ENCODE measurements at regions not wholly inside any gene's neighbourhood (a gene's known extent, or its start where the extent isn't known, plus 50 kb on each side); places are given as distances from the start of the nearest gene placed in this dataset.
"Not testable (repeated sequence)": the region's sequence is repeated elsewhere in the genome, so short reads cannot be mapped to it uniquely, and the experiment has no call there.

DNA sequence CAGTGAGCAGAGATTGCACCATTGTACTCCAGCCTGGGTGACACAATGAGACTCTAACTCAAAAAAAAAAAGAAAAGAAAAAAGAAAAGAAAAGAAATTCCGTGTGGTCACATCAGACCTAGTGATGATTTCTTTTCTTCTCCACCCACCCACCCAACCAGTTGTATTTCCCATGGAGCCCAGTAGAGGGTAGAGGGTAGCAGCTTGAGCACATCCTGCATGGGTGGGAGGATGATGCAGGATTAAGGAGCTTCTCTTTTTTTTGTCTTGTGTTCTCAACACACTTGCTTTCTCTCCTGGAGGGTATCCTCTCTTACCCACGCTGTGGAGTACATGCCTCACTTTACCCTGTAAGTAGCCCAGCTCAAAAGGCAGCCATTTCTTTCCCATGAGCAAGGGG is 118.6 kb upstream of the CARD11 start:
- no peak overlapping the region for H3K4me2 ChIP-seq (ENCODE audit: low read length)
- no peaks in the 10 kb centered on the region for H4K20me1 ChIP-seq (ENCODE audit: insufficient read depth, low read length)
- no peak overlapping the region for H3K9ac ChIP-seq (ENCODE audit: low read length)
- H3K79me2 ChIP-seq (ENCODE audit: low read length), result no peaks in the 10 kb centered on the region
- no peaks in the 10 kb centered on the region for H3K9me3 ChIP-seq (ENCODE audit: insufficient read depth, low read length)
- TF ChIP-seq, protein P1, sequence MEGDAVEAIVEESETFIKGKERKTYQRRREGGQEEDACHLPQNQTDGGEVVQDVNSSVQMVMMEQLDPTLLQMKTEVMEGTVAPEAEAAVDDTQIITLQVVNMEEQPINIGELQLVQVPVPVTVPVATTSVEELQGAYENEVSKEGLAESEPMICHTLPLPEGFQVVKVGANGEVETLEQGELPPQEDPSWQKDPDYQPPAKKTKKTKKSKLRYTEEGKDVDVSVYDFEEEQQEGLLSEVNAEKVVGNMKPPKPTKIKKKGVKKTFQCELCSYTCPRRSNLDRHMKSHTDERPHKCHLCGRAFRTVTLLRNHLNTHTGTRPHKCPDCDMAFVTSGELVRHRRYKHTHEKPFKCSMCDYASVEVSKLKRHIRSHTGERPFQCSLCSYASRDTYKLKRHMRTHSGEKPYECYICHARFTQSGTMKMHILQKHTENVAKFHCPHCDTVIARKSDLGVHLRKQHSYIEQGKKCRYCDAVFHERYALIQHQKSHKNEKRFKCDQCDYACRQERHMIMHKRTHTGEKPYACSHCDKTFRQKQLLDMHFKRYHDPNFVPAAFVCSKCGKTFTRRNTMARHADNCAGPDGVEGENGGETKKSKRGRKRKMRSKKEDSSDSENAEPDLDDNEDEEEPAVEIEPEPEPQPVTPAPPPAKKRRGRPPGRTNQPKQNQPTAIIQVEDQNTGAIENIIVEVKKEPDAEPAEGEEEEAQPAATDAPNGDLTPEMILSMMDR (IDR thresholded peaks at IDR 0.05; ENCODE audit: low read depth, low read length), result no peak
- TF ChIP-seq EZH2phosphoT487 (IDR thresholded peaks at IDR 0.05; ENCODE audit: low read depth), result no peak
- no peak overlapping the region for H3K4me3 ChIP-seq (ENCODE audit: low read length)
- H3K27ac ChIP-seq (ENCODE audit: low read length), result no peak overlapping the region
- no peak overlapping the region for H2AFZ ChIP-seq (ENCODE audit: low read depth, low read length)
- H3K27me3 ChIP-seq (ENCODE audit: low read depth, low read length), result no peaks in the 10 kb centered on the region
- no peaks in the 10 kb centered on the region for H3K4me1 ChIP-seq (ENCODE audit: low read length)
- no peaks in the 10 kb centered on the region for H3K36me3 ChIP-seq (replicated peaks; ENCODE audit: low read depth, low read length)

DNA sequence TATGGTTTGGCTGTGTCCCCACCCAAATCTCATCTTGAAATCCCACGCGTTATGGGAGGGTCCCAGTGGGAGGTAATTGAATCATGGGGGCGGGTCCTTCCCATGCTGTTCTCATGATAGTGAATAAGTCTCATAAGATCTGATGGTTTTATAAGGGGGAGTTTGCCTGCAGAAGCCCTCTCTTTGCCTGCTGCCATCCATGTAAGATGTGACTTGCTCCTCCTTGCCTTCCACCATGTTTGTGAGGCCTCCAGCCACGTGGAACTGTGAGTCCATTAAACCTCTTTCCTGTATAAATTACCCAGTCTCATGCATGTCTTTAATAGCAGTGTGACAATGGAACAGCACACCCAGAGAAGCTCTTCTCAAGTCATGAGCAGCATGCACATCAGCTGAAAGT is 119.1 kb upstream of the CARD11 start:
- H3K27me3 ChIP-seq (ENCODE audit: low read depth, low read length); H4K20me1 ChIP-seq (ENCODE audit: insufficient read depth, low read length); H3K4me3 ChIP-seq (ENCODE audit: low read length); H3K27ac ChIP-seq (ENCODE audit: low read length); H3K36me3 ChIP-seq (replicated peaks; ENCODE audit: low read depth, low read length); H3K9me3 ChIP-seq (ENCODE audit: insufficient read depth, low read length); H3K79me2 ChIP-seq (ENCODE audit: low read length); H3K4me2 ChIP-seq (ENCODE audit: low read length); H3K4me1 ChIP-seq (ENCODE audit: low read length); H2AFZ ChIP-seq (ENCODE audit: low read depth, low read length); H3K9ac ChIP-seq (ENCODE audit: low read length): not testable (repeated sequence)

DNA sequence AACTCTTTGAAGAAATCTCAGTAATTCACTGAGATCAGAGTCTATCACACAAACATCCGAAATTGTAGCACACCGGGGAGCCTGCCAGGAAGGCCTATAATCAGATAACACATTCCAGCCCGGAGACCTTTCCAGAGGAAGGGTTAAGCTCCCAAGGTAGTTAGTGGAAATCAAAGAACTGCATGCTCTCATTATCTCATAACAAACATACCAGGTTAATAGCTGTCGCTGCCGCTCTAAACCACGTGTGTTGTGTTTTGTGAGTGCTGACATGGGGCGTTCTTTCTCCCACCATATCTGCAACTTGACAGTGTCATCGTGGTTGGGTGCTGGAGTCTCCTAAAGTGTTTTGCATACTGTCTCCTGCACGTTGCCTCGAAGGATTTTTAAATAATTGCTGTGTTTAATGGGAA is 120.7 kb upstream of the CARD11 start:
- no peaks in the 10 kb centered on the region for H3K36me3 ChIP-seq (replicated peaks; ENCODE audit: low read depth, low read length)
- no peak for TF ChIP-seq EZH2phosphoT487 (IDR thresholded peaks at IDR 0.05; ENCODE audit: low read depth)
- TF ChIP-seq, protein P1 (IDR thresholded peaks at IDR 0.05; ENCODE audit: low read depth, low read length), result no peak
- no peaks in the 10 kb centered on the region for H4K20me1 ChIP-seq (ENCODE audit: insufficient read depth, low read length)
- no peak overlapping the region for H2AFZ ChIP-seq (ENCODE audit: low read depth, low read length)
- no peaks in the 10 kb centered on the region for H3K79me2 ChIP-seq (ENCODE audit: low read length)
- no peak overlapping the region for H3K4me3 ChIP-seq (ENCODE audit: low read length)
- no peaks in the 10 kb centered on the region for H3K4me1 ChIP-seq (ENCODE audit: low read length)
- no peak overlapping the region for H3K4me2 ChIP-seq (ENCODE audit: low read length)
- no peaks in the 10 kb centered on the region for H3K27me3 ChIP-seq (ENCODE audit: low read depth, low read length)
- H3K9ac ChIP-seq (ENCODE audit: low read length), result no peak overlapping the region
- H3K27ac ChIP-seq (ENCODE audit: low read length), result no peak overlapping the region
- no peaks in the 10 kb centered on the region for H3K9me3 ChIP-seq (ENCODE audit: insufficient read depth, low read length)

DNA sequence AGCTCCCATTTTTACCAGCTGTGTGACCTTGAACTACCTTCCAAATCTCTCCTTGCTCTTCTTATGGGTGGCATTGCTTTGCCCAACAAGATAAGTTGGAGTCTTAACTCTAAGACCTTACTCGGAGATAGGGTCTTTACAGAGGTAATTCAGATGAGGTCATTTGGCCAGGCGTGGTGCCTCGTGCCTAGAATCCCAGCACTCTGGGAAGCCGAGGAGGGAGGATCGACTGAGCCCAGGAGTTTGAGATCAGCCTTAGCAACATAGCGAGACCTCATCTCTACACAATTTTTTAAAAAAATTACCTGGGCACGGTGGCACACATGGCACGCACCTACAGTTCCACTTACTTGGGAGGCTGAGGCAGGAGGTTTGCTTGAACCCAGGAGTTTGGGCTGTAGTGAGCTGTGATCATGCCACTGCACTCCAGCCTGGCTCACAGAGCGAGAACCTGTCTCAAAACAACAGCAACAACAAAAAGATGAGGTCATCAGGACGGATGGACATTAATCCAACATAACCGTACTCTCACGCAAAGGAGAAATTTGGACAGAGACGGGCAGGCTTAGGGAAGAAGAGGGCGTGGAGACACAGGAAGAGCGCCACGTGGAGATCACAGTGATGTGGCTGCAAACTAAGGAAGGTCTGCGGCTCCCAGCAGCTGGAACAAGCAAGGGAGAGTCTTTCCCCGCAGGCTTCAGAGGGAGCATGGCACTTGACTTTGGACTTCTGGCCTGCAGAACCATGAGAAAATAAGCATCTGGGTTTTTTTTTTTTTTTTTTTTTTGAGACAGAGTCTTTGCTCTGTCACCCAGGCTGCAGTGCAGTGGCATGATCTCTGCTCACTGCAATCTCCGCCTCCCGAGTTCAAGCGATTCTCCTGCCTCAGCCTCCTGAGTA is 122.3 kb upstream of the CARD11 start:
- no peaks in the 10 kb centered on the region for H3K9me3 ChIP-seq (ENCODE audit: insufficient read depth, low read length)
- no peaks in the 10 kb centered on the region for H4K20me1 ChIP-seq (ENCODE audit: insufficient read depth, low read length)
- no peaks in the 10 kb centered on the region for H3K79me2 ChIP-seq (ENCODE audit: low read length)
- no peak overlapping the region for H3K4me3 ChIP-seq (ENCODE audit: low read length)
- H2AFZ ChIP-seq (ENCODE audit: low read depth, low read length), result no peak overlapping the region
- no peak overlapping the region for H3K4me2 ChIP-seq (ENCODE audit: low read length)
- H3K27ac ChIP-seq (ENCODE audit: low read length), result no peak overlapping the region
- no peaks in the 10 kb centered on the region for H3K4me1 ChIP-seq (ENCODE audit: low read length)
- no peak for TF ChIP-seq EZH2phosphoT487 (IDR thresholded peaks at IDR 0.05; ENCODE audit: low read depth)
- TF ChIP-seq, protein P1 (IDR thresholded peaks at IDR 0.05; ENCODE audit: low read depth, low read length), result no peak
- H3K36me3 ChIP-seq (replicated peaks; ENCODE audit: low read depth, low read length), result no peaks in the 10 kb centered on the region
- H3K9ac ChIP-seq (ENCODE audit: low read length), result no peak overlapping the region
- no peaks in the 10 kb centered on the region for H3K27me3 ChIP-seq (ENCODE audit: low read depth, low read length)
